ENCODE measurements at regions not wholly inside any gene's neighbourhood (a gene's known extent, or its start where the extent isn't known, plus 50 kb on each side); places are given as distances from the start of the nearest gene placed in this dataset.

DNA sequence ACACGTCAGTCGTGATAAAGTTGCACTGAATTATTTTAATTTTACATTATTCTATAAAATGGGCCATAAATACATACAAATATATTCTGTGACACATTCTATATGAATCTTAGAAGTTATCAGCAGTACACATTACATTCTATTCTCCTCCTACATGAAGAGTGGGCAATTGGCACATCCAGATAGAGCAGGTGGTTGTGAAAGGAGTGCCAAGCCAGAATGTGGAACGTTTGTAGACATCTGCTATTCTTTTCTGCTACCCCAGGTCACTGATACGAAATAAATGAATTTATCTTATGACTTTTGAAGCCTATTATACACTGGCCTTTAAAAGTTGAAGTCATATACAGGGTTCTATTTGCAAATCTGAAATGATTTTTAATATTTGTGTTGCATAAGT, 373.2 kb downstream of the PCDH17 start (continued):
- TF ChIP-seq, protein P1, sequence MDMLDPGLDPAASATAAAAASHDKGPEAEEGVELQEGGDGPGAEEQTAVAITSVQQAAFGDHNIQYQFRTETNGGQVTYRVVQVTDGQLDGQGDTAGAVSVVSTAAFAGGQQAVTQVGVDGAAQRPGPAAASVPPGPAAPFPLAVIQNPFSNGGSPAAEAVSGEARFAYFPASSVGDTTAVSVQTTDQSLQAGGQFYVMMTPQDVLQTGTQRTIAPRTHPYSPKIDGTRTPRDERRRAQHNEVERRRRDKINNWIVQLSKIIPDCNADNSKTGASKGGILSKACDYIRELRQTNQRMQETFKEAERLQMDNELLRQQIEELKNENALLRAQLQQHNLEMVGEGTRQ (IDR thresholded peaks at IDR 0.05; ENCODE audit: borderline replicate concordance, low read depth, low read length) = no peak
- TF ChIP-seq RUNX3 (IDR thresholded peaks at IDR 0.05; ENCODE audit: low read length) (no peak), MEF2B (IDR thresholded peaks at IDR 0.05; ENCODE audit: partially characterized antibody, poor library complexity, severe bottlenecking) (no peak)
- TF ChIP-seq, protein P2, sequence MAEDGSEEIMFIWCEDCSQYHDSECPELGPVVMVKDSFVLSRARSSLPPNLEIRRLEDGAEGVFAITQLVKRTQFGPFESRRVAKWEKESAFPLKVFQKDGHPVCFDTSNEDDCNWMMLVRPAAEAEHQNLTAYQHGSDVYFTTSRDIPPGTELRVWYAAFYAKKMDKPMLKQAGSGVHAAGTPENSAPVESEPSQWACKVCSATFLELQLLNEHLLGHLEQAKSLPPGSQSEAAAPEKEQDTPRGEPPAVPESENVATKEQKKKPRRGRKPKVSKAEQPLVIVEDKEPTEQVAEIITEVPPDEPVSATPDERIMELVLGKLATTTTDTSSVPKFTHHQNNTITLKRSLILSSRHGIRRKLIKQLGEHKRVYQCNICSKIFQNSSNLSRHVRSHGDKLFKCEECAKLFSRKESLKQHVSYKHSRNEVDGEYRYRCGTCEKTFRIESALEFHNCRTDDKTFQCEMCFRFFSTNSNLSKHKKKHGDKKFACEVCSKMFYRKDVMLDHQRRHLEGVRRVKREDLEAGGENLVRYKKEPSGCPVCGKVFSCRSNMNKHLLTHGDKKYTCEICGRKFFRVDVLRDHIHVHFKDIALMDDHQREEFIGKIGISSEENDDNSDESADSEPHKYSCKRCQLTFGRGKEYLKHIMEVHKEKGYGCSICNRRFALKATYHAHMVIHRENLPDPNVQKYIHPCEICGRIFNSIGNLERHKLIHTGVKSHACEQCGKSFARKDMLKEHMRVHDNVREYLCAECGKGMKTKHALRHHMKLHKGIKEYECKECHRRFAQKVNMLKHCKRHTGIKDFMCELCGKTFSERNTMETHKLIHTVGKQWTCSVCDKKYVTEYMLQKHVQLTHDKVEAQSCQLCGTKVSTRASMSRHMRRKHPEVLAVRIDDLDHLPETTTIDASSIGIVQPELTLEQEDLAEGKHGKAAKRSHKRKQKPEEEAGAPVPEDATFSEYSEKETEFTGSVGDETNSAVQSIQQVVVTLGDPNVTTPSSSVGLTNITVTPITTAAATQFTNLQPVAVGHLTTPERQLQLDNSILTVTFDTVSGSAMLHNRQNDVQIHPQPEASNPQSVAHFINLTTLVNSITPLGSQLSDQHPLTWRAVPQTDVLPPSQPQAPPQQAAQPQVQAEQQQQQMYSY (CRISPR knock-in tag; IDR thresholded peaks at IDR 0.05) = no peak

DNA sequence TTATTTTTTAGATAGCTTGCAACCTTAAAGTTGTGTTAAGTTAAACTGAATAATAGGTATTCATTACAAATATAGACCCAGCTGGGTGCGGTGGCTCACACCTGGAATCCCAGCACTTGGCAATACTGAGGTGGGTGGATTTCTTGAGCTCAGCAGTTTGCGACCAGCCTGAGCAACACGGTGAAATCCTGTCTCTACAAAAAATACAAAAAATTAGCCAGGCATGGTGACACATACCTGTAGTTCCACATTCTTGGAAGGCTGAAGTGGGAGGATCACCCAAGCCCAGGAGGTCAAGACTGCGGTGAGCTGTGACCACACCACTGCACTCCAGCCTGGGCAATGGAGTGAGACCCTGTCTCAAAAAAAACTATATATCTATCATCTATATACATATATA, 386.5 kb downstream of the PCDH17 start:
- H4K20me1 ChIP-seq (ENCODE audit: control insufficient read depth, insufficient read depth) = no peaks in the 10 kb centered on the region
- no peaks in the 10 kb centered on the region for H3K4me1 ChIP-seq (ENCODE audit: control insufficient read depth, insufficient read depth, low read length)
- H2AFZ ChIP-seq (ENCODE audit: control insufficient read depth, low read depth, low read length) = no peak overlapping the region
- SMC1A ChIA-PET (ENCODE audit: uncharacterized antibody, unreplicated experiment) = no interaction called here
- FAIRE-seq = no peak
- RAD21 ChIA-PET (ENCODE audit: unreplicated experiment) = no interaction called here
- H3K79me2 ChIP-seq (ENCODE audit: control insufficient read depth, insufficient read depth, low read length) = no peaks in the 10 kb centered on the region
- H3K36me3 ChIP-seq (ENCODE audit: control insufficient read depth in 2 of 2, insufficient read depth in 2 of 2, low read length in 1 of 2) = no peaks in the 10 kb centered on the region
- in situ Hi-C loops (cut with MboI) (no loop called here), intact Hi-C loops (cut with micrococcal nuclease; ENCODE audit: unreplicated experiment) (no loop called here)
- BruUV-seq (replicated peaks) = no TSS peak
- H3K9ac ChIP-seq (ENCODE audit: control insufficient read depth, insufficient read depth, low read length) = no peak overlapping the region
- no peak for DNase-seq (ENCODE audit: low read depth, low spot score)
- CTCF ChIA-PET = no interaction called here
- H3K4me3 ChIP-seq = no peak overlapping the region
- no peak for ATAC-seq
- no peaks in the 10 kb centered on the region for H3K9me3 ChIP-seq (replicated peaks; ENCODE audit: control insufficient read depth, insufficient read depth, low read length)
- POLR2A ChIA-PET = no interaction called here
- no peaks in the 10 kb centered on the region for H3K27me3 ChIP-seq (replicated peaks in 1 of 2; ENCODE audit: control insufficient read depth in 2 of 2, insufficient read depth in 2 of 2, low read length in 1 of 2)
- 8% methylated on average over 4 of the region's 4 CpGs for WGBS (ENCODE audit: insufficient coverage, insufficient replicate concordance, low lambda C conversion rate, missing lambda C conversion rate)
- H3K4me2 ChIP-seq (ENCODE audit: control insufficient read depth, insufficient read depth) = no peak overlapping the region
- no peak overlapping the region for H3K27ac ChIP-seq (ENCODE audit: control insufficient read depth, insufficient read depth)
- TF ChIP-seq CHD4 (IDR thresholded peaks at IDR 0.05) (no peak), HSF1 (IDR thresholded peaks at IDR 0.05; ENCODE audit: low read depth, low read length) (no peak), ZNF24 (IDR thresholded peaks at IDR 0.05) (no peak), RELA (IDR thresholded peaks at IDR 0.05; ENCODE audit: borderline replicate concordance, partially characterized antibody) (no peak), JUNB (IDR thresholded peaks at IDR 0.05) (no peak), RAD51 (IDR thresholded peaks at IDR 0.05) (no peak), SRF (IDR thresholded peaks at IDR 0.05; ENCODE audit: low read depth in 2 of 2, low read length in 2 of 2) (no peak), PAX5 (IDR thresholded peaks at IDR 0.05; ENCODE audit: borderline replicate concordance, low read depth, low read length) (no peak)
- TF ChIP-seq, protein P3, sequence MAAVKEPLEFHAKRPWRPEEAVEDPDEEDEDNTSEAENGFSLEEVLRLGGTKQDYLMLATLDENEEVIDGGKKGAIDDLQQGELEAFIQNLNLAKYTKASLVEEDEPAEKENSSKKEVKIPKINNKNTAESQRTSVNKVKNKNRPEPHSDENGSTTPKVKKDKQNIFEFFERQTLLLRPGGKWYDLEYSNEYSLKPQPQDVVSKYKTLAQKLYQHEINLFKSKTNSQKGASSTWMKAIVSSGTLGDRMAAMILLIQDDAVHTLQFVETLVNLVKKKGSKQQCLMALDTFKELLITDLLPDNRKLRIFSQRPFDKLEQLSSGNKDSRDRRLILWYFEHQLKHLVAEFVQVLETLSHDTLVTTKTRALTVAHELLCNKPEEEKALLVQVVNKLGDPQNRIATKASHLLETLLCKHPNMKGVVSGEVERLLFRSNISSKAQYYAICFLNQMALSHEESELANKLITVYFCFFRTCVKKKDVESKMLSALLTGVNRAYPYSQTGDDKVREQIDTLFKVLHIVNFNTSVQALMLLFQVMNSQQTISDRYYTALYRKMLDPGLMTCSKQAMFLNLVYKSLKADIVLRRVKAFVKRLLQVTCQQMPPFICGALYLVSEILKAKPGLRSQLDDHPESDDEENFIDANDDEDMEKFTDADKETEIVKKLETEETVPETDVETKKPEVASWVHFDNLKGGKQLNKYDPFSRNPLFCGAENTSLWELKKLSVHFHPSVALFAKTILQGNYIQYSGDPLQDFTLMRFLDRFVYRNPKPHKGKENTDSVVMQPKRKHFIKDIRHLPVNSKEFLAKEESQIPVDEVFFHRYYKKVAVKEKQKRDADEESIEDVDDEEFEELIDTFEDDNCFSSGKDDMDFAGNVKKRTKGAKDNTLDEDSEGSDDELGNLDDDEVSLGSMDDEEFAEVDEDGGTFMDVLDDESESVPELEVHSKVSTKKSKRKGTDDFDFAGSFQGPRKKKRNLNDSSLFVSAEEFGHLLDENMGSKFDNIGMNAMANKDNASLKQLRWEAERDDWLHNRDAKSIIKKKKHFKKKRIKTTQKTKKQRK (IDR thresholded peaks at IDR 0.05; ENCODE audit: low read depth, low read length) = no peak
